ENCODE measurements at regions not wholly inside any gene's neighbourhood (a gene's known extent, or its start where the extent isn't known, plus 50 kb on each side); places are given as distances from the start of the nearest gene placed in this dataset.

DNA sequence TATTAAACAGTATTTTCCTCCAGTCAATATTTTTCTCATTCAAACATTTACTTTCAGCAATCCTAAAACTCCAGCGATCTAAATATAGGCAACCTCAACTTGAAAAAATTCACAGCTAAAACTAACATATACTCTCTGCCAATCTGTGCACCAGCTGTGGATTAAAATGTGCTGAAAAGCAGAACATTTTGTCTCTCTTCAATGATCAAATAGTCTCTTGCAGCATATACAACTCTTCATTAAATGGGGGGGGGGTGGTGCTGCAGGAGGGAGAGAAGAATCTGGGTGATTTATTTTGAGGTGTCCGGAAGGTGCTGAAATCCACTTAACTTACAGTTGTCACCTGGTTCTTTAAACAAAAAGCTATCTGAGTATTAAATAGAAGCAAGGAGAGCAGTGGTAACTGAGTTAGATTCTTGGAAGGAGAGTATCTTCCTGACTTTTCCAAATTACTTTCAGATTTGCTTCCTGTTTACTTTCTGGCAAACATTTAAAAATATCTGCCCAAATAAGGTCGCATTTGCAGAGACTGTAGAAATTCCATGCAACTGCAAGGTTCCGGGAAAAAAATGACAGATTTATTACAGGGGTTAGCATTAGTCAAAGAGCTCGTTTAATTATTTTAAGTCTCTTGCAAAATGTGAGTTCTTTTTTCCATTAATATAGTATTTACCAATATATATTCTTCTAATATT is 904.7 kb upstream of the ACVR2A start:
- TF ChIP-seq, protein P1, sequence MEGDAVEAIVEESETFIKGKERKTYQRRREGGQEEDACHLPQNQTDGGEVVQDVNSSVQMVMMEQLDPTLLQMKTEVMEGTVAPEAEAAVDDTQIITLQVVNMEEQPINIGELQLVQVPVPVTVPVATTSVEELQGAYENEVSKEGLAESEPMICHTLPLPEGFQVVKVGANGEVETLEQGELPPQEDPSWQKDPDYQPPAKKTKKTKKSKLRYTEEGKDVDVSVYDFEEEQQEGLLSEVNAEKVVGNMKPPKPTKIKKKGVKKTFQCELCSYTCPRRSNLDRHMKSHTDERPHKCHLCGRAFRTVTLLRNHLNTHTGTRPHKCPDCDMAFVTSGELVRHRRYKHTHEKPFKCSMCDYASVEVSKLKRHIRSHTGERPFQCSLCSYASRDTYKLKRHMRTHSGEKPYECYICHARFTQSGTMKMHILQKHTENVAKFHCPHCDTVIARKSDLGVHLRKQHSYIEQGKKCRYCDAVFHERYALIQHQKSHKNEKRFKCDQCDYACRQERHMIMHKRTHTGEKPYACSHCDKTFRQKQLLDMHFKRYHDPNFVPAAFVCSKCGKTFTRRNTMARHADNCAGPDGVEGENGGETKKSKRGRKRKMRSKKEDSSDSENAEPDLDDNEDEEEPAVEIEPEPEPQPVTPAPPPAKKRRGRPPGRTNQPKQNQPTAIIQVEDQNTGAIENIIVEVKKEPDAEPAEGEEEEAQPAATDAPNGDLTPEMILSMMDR (IDR thresholded peaks at IDR 0.05): no peak
- TF ChIP-seq POLR2A (IDR thresholded peaks at IDR 0.05): no peak

All from testis (tissue), 2 donors.